Limb (tissue), 2 donors: ENCODE measurements at regions not wholly inside any gene's neighbourhood (a gene's known extent, or its start where the extent isn't known, plus 50 kb on each side); places are given as distances from the start of the nearest gene placed in this dataset.

Source experiments
- DNase-seq, 2 donors: peaks; one replicate each; pipeline ENCODE4 v3.0.0-alpha.2; 2016; ENCODE audit errors: extremely low spot score in 2 of 2

DNA sequence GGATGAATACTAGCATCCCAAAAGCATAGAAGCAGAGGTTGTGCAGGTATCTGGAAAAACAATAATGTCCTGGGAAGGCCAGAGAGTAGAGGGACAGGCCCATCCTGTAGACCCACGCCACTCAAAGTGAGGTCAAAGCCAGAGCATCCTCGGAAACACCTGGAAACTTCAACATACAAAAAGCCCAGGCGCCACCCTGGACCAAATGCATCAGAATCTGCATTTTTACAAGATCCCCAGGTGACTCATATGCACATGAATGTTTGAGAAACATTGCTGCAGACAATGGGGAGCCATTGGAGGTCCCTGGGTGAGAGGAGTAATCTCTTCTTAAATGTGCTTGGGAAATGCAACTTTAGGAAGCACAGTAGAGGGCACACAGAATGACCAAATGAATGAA lies 684.1 kb downstream of the DIAPH3 start:
- no peak for DNase-seq

GRCh38 chr13:59480396-59481259 lies 683.1 kb downstream of the DIAPH3 start:
- DNase-seq = no peak

GRCh38 chr13:59483501-59484145 lies 680.1 kb downstream of the DIAPH3 start:
- DNase-seq = peak in 1 of 2 donors; percentile 62

- DNase-seq = no peak
These were observed 675.8 kb downstream of the DIAPH3 start for GRCh38 chr13:59487883-59488282.

GRCh38 chr13:59488436-59488835 lies 675.3 kb downstream of the DIAPH3 start:
- DNase-seq = no peak

GRCh38 chr13:59490651-59491050 lies 673.1 kb downstream of the DIAPH3 start:
- no peak for DNase-seq

DNA sequence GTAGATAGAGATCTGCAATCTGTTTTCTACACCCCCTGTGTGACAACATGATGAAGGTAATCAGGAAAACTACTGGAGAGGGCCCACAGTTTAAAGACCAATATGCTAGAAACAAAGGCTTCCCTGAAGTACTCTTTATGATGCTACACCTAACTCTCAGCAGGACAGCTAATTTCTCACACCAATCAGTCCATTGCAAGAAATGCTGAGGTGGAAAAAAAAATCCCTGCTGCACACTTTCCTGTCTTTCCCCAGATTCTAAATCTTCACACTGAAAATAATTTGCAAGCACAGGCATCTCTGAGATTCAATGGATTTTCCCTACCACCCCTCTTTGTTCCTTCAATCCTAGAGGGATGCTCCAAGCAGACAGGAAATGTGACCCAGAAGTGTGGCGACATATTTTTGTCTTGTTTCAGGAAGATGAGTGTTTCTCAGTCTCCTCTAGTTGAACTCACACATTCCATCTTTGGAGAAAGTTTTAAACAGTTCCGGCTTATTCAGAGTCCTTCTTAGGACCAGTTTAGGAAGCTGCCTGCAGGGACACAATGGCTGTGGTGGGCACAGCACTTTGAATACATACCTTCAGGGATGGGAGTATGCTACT lies 671.6 kb downstream of the DIAPH3 start:
- DNase-seq = no peak

- no peak for DNase-seq
These were observed 670.2 kb downstream of the DIAPH3 start for GRCh38 chr13:59493436-59493965.

GRCh38 chr13:59494151-59494550 lies 669.6 kb downstream of the DIAPH3 start:
- no peak for DNase-seq

- peak in 1 of 2 donors; percentile 56 for DNase-seq
These were observed 669.2 kb downstream of the DIAPH3 start for GRCh38 chr13:59494560-59494970.

GRCh38 chr13:59495299-59495698 lies 668.4 kb downstream of the DIAPH3 start:
- DNase-seq = no peak

DNA sequence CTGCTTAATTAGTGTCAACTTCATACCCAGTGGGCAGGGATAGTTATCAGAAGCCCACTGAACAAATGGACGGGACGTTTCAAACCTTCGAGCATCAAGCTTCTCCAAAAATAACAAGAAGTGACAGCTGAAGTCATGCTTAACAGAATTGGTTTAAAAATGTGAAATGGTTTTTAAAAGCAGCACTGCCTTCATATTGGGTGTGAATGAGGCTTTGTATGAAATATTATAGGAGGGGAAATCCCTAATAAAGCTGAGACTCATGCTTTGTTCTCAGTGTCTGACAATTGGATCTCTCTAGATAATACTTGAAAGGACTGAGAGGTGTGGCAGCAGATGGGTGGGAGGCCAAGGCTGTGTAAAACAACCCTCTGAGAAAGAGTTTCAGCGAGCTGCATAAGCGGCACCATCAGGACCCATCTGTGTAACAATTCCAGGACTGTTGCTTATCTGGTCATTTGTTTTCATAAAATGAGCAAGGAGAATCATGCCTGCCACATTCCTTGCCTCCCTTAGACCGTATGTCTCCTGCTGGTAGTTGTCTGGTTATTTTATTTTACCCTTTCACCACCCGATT lies 667.7 kb downstream of the DIAPH3 start:
- no peak for DNase-seq

- no peak for DNase-seq
These were observed 666.0 kb downstream of the DIAPH3 start for GRCh38 chr13:59497621-59498247.

GRCh38 chr13:59501004-59501403 lies 662.7 kb downstream of the DIAPH3 start:
- no peak for DNase-seq

DNA sequence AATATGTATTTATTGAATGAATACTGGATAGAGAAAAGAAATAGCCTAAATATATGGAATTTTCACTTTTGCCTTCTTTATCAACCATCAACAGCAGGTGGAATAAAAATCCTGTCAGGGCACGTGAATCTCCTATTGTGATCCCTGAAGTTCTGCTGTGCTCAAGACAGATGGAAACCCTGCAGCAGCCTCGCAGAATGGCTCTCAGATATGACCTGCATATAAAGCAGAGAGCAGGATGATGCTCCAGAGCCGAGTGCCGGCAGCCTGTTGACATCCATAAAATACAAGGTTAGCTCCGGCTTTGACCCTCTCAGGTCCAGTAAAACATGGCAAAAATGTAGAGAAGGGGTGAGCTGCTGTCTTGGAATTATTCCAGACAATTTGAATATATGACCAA lies 659.3 kb downstream of the DIAPH3 start:
- DNase-seq = no peak

DNA sequence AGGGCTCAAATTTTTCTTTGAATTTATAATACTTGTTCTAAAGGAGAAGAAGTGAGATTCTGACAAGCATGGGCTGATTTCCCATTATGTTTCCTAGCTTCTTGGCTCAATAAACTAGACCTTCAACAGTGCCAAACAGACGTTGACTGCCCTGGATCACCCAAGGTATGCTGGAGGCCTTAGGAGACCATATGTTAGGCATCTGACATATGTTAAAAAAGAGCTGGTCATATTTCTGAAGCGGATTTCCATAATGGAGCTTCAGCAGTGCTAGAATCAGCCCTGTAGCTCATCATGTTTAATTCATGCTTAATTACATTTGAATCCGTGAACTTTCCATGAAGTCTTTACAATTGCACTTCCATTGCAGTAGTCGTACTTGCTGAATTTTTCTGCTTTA lies 653.3 kb downstream of the DIAPH3 start:
- no peak for DNase-seq

DNA sequence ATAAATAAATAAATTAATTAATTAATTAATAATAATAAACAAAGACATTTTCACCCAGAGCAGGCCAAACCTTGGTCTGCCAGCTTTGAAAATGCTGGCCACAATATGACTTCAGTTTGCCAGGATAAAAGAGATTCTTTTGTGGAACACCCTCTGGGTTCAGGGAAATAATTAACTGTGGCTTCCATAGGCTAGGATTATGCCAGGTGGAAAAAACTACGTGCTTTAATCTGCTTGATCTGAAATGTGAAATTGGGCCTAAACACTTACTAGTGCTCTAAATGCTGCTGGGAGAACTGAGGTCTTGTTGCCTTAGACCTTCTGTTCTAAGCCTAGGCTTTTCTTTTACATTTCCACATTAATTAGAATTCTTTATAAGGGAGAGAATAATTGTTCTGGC lies 650.0 kb downstream of the DIAPH3 start:
- no peak for DNase-seq

- no peak for DNase-seq
These were observed 649.4 kb downstream of the DIAPH3 start for GRCh38 chr13:59514316-59514715.

- DNase-seq = no peak
These were observed 643.9 kb downstream of the DIAPH3 start for GRCh38 chr13:59519819-59520218.

GRCh38 chr13:59521549-59521948 lies 642.2 kb downstream of the DIAPH3 start:
- DNase-seq = no peak

GRCh38 chr13:59522652-59523051 lies 641.1 kb downstream of the DIAPH3 start:
- DNase-seq = no peak
